M059J (cell line): ENCODE measurements at regions not wholly inside any gene's neighbourhood (a gene's known extent, or its start where the extent isn't known, plus 50 kb on each side); places are given as distances from the start of the nearest gene placed in this dataset.
A peak's percentile ranks its signal among the peaks of the same experiment; 100 is the strongest.
"Not testable (repeated sequence)": the region's sequence is repeated elsewhere in the genome, so short reads cannot be mapped to it uniquely, and the experiment has no call there.

Experiments
- DNase-seq: peaks from one replicate; pipeline ENCODE4 v3.0.0-alpha.2; 2012; ENCODE audit warnings: low read depth

DNA sequence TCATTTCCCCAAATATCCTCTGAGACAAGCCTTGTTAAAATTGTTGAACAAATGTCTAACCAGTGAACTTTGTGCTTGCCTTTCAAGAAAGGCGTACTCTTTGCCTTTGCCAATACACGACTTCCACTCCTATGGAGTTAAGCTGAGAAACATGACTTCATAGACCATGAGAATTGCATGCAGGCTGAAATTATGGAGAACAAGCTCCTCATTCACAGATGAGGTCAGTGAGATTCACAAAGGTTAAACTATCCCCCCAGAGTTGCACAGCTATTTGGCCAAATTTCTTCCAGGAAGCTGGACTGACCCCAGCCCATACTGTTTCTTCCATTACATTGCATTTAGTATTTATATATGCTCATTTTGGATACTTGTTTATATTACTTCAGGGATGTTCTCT, 221.4 kb upstream of the SEMA3C start:
- DNase-seq, result no peak

- no peak for DNase-seq
Measured at GRCh38 chr7:81138870-81139269, 220.0 kb upstream of the SEMA3C start.

GRCh38 chr7:81135324-81135723, 216.5 kb upstream of the SEMA3C start:
- DNase-seq, result no peak

- peak; percentile 4 for DNase-seq
Measured at GRCh38 chr7:81128011-81128410, 209.2 kb upstream of the SEMA3C start.

DNA sequence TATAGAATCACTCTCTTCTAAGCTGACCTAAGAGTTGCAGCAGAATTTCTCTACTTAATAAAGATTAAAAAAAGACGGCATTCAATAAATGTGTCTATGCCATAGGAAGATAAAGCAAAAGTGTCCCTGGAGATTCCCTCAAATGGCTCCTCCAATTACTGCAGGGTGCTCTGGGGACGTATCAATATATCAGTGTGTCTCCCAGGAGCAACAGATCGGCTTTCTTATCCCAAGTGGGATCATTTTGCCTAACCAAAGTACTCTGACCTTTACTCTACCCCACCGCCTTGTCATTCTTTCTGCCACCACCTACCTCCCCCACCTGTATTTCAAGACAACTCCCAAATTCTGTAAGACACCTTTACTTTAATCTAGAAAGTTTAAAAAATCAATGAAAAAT, 202.0 kb upstream of the SEMA3C start:
- no peak for DNase-seq

- DNase-seq, result no peak
Measured at GRCh38 chr7:81120111-81120510, 201.3 kb upstream of the SEMA3C start.

DNA sequence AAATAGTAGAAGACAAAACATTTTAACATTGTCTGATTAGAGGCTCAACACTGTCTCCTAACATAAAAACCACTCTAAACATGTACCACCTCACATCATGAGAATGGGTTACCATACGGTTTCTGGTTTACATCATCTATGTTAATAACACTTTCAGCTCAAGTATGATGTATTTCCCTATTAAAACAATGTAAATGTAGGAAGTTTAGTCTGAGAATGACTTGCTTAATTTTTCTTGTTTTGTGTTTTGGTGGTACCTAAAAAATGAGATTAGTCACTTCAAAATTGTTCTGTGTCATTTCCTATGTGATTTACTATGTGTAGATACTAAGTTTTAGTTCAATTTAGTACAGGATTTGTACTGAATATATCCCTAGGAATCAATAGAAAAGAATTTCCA, 195.8 kb upstream of the SEMA3C start:
- peak; percentile 31 for DNase-seq

GRCh38 chr7:81112731-81113130, 193.9 kb upstream of the SEMA3C start:
- no peak for DNase-seq

GRCh38 chr7:81111781-81112540, 193.1 kb upstream of the SEMA3C start:
- peak; percentile 69 for DNase-seq

DNA sequence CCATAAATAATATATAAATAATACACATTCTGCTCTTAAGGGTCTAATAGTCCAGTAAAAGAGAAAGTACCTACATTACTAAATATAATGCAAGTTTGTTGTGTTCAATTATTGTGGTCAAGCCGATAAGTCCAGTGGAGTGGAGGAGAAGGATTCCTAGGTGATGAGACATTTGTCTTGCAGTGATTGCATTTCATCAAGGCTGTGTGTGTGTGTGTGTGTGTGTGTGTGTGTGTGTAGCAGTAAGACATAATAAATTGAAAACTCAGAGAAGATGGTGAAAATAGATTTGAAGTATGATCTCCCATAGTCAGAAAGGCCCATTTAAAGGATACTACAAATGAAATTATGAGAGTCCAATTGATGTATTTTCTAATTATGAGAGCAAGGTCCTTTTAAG, 192.5 kb upstream of the SEMA3C start:
- peak; percentile 94 for DNase-seq

GRCh38 chr7:81110673-81111072, 191.8 kb upstream of the SEMA3C start:
- peak; percentile 6 for DNase-seq

DNA sequence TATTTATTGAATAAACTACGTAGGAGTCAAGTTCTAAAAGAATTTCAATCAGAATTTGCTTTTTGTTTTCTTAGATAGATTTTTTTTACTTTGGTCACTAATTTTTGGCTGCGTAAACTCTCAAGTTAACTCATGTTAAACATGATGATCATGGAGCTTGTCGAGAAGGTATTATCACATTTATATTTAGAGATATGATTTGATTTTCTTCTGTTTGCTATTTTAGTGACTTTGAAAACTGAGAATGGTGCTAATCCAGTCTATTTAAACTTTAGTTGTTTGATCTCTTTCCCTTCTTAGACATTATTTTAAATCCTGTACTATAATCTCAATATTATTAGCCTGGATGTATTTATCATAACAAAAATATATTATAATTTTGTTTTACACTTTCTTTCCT, 179.4 kb upstream of the SEMA3C start:
- DNase-seq, result no peak

DNA sequence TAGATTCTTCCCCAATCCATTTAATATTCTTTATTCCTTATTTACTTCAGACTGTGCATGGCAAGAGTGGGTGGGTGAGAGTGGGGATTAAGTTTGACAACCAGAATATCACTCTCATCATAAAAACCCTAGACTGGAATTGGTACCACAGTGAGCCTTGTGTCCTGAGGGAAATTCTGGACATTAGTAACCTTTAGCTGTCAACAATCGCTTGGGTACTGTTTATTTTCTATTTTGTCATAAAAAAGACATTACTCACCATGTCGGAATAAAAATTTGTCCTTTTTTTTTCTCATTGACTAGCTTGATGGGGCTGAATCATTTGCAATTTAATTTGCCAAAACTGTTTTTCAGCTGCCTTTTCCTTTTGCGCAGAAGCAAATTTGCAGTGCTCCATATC, 176.1 kb upstream of the SEMA3C start:
- DNase-seq, result peak; percentile 55

DNA sequence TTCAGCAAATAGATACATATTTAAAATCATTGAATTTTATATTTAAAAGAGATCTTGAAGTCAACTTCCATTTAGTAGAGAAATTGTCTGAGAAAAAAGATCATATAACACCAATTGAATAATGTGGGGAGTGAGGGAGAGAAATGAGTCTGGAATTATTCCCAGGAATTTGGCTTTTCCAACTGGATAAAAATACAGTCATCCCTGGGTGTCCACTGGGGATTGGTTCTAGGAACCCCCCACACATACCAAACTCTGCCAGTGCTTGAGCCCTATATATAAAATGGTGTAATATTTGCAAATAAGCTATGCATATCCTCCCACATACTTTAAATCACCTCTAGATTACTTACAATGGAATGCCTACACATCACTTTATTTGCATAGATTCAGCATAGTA, 162.8 kb upstream of the SEMA3C start:
- no peak for DNase-seq

- no peak for DNase-seq
Measured at GRCh38 chr7:81080553-81080952, 161.7 kb upstream of the SEMA3C start.

DNA sequence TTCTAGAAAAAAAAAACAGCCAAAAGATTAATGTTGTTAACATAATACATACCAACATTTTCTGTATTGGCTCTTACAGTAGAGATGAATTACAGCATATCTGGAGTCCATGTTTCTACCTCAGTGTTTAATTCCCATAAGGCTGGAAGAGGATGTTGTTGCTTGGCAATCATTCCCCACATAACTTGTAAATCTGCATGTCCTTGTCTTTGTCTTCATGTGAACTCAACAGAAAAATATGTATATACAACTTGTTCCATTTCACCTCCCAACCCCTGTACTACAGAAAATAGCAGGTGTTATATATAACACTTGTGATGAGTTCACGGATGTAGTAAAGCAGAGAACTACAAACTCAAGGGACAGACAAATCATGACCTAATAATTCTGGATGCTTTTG, 160.9 kb upstream of the SEMA3C start:
- peak; percentile 4 for DNase-seq

- DNase-seq, result peak; percentile 35
Measured at GRCh38 chr7:81075150-81075549, 156.3 kb upstream of the SEMA3C start.

- no peak for DNase-seq
Measured at GRCh38 chr7:81074406-81074805, 155.6 kb upstream of the SEMA3C start.

DNA sequence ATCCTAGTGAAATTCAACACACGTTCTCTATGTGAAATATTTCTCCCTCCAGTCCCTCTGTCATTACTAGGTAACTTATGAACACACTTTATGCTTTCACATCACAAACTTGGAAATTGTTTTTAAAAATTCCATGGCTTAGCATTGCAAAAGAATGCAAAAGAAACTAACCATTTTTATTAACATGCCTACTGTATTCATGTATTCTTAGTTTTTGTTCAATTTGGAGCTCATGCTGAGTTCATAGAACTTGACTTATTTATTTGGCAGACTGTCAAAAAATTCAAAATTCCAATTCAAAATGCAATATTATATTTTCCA, 155.0 kb upstream of the SEMA3C start:
- no peak for DNase-seq

DNA sequence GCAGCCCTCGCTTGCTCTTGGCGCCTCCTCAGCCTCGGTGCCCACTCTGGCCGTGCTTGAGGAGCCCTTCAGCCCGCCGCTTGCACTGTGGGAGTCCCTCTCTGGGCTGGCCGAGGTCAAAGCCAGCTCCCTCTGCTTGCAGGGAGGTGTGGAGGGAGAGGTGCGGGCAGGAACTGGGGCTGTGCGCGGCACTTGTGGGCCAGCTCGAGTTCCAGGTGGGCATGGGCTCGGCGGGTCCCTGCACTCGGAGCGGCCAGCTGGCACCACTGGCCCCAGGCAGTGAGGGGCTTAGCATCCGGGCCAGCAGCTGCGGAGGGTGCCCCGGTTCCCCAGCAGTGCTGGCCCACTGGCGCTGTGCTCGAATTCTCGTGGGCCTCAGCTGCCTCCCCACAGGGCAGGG, 152.1 kb upstream of the SEMA3C start:
- DNase-seq, result no peak

DNA sequence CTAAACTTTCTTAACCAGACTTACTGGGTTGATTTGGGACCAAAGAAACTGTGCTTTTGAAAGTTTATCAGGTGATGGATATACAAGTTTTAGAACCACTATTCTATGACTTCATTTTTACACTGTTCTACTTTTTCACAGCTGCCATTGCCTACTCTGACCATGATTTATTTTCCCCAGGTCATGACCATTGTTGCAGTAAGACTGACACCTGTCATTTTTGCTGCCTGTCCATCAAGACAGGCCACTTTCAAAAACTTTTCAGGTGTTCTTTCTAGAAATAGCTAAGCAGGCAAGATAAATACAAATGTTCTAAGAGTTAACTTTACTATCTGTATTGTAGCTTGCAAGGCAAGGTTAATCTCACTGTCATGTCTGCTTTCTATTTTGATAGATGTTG, 147.9 kb upstream of the SEMA3C start:
- DNase-seq, result no peak

GRCh38 chr7:81064426-81064825, 145.6 kb upstream of the SEMA3C start:
- DNase-seq, result peak; percentile 7

- DNase-seq, result no peak
Measured at GRCh38 chr7:81062755-81063154, 143.9 kb upstream of the SEMA3C start.

- not testable (repeated sequence) for DNase-seq
Measured at GRCh38 chr7:81057469-81057868, 138.6 kb upstream of the SEMA3C start.
